Globus pallidus (tissue), 1 donor: ENCODE measurements at regions not wholly inside any gene's neighbourhood (a gene's known extent, or its start where the extent isn't known, plus 50 kb on each side); places are given as distances from the start of the nearest gene placed in this dataset.
A peak's percentile ranks its signal among the peaks of the same experiment; 100 is the strongest.

Source experiments
- DNase-seq: peaks from one replicate; pipeline ENCODE4 v3.0.0-alpha.2; 2015; ENCODE audit warnings: low spot score

- no peak for DNase-seq
These were observed 221.5 kb downstream of the PCDH18 start for GRCh38 chr4:137310593-137311490.

GRCh38 chr4:137310166-137310565 lies 222.1 kb downstream of the PCDH18 start:
- no peak for DNase-seq

- no peak for DNase-seq
These were observed 222.9 kb downstream of the PCDH18 start for GRCh38 chr4:137309424-137309823.

GRCh38 chr4:137307806-137308205 lies 224.5 kb downstream of the PCDH18 start:
- no peak for DNase-seq

- no peak for DNase-seq
These were observed 231.5 kb downstream of the PCDH18 start for GRCh38 chr4:137300776-137301175.

- DNase-seq, result no peak
These were observed 233.0 kb downstream of the PCDH18 start for GRCh38 chr4:137299281-137299680.

- no peak for DNase-seq
These were observed 239.0 kb downstream of the PCDH18 start for GRCh38 chr4:137293281-137293680.

GRCh38 chr4:137283737-137284136 lies 248.6 kb downstream of the PCDH18 start:
- DNase-seq, result no peak

GRCh38 chr4:137278431-137278830 lies 253.9 kb downstream of the PCDH18 start:
- DNase-seq, result no peak

- DNase-seq, result no peak
These were observed 257.9 kb downstream of the PCDH18 start for GRCh38 chr4:137274404-137274803.

- no peak for DNase-seq
These were observed 265.3 kb downstream of the PCDH18 start for GRCh38 chr4:137267024-137267423.

- DNase-seq, result no peak
These were observed 265.8 kb downstream of the PCDH18 start for GRCh38 chr4:137266511-137266910.

GRCh38 chr4:137263206-137263605 lies 269.1 kb downstream of the PCDH18 start:
- DNase-seq, result no peak

- DNase-seq, result no peak
These were observed 278.3 kb downstream of the PCDH18 start for GRCh38 chr4:137253949-137254348.

- no peak for DNase-seq
These were observed 283.2 kb downstream of the PCDH18 start for GRCh38 chr4:137249112-137249511.

- no peak for DNase-seq
These were observed 293.7 kb downstream of the PCDH18 start for GRCh38 chr4:137238456-137239162.

GRCh38 chr4:137226900-137227299 lies 305.4 kb downstream of the PCDH18 start:
- DNase-seq, result no peak

GRCh38 chr4:137226221-137226620 lies 306.1 kb downstream of the PCDH18 start:
- DNase-seq, result no peak

- no peak for DNase-seq
These were observed 318.7 kb downstream of the PCDH18 start for GRCh38 chr4:137213372-137214173.

GRCh38 chr4:137212601-137213000 lies 319.7 kb downstream of the PCDH18 start:
- DNase-seq, result peak; percentile 74

- DNase-seq, result no peak
These were observed 323.1 kb downstream of the PCDH18 start for GRCh38 chr4:137209240-137209639.

GRCh38 chr4:137206781-137207180 lies 325.5 kb downstream of the PCDH18 start:
- DNase-seq, result no peak
